ENCODE measurements at regions not wholly inside any gene's neighbourhood (a gene's known extent, or its start where the extent isn't known, plus 50 kb on each side); places are given as distances from the start of the nearest gene placed in this dataset.

DNA sequence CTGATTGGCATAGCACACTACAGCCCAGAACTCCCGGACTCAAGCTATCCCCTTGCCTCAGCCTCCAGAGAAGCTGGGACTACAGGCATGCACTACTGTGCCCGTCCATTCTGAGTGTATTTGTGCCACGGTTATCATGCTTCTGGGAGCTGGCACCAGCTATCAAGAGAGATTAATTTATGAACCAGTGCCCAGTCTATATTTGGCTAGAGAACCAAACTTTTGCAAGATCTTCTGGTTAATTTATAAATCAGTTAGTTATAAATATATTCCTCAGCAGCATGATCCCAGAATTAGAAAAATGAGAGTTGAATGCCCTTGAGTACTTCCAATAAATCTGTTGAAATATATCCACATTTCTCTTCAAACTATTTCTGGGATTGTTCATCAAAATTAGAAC is 67.5 kb upstream of the OR5AN1 start:
- CTCF ChIA-PET, result no interaction called here
- no TSS peak for BruUV-seq (replicated peaks)
- no peak for ATAC-seq

DNA sequence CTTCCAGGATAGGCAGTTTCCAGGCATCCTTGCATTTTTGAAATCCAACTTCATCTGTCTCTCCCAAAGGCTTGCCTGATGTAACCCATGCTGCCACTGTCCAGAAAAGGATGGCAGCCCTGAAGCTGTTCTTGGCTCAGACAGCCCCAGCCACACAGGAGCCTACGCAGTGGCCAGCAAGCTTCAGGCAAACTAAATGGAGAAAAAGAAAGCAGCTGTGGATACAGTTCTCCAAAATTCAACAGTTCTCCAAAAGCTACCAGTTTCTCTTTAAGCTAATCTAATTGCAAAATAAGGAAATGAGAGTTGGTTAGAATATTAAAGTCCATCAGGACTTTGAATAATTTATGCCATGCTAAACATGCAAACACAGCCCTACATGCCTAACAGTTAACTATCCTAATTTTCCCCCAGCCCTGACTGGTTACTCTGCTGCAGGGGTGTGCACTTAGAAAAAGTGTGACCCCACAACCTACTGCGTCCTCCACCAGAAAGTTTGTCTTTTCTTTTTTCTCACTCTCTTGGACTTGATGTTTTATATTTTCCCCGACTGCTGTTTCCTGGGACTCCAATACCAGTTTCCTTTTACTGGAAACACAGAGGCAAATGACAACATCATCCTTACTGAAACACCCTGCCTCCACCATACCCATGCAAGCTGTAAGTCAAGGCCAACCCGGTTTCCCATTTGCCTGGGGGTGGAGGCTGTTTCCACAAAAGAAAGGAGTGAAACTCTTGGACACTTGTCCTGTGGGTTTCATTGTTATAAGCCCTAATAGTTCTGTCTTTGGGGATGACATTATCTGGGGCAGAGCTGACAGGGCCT is 69.1 kb upstream of the OR5AN1 start:
- H3K9me2 ChIP-seq (replicated peaks; ENCODE audit: low read length), result no peaks in the 10 kb centered on the region
- no peaks in the 10 kb centered on the region for H3K36me3 ChIP-seq (ENCODE audit: low read depth, low read length)
- H3K4me3 ChIP-seq (ENCODE audit: low read length), result no peak overlapping the region
- no peak overlapping the region for H3K27ac ChIP-seq (ENCODE audit: low read length)
- ChIA-PET POLR2A (ENCODE audit: unreplicated experiment) (no interaction called here), CTCF (no interaction called here)
- no peaks in the 10 kb centered on the region for H4K20me1 ChIP-seq (ENCODE audit: low read length)
- H2AFZ ChIP-seq (ENCODE audit: low read length), result no peak overlapping the region
- no TSS peak for BruUV-seq (replicated peaks)
- TF ChIP-seq EZH2phosphoT487 (IDR thresholded peaks at IDR 0.05; ENCODE audit: borderline replicate concordance, low read length), result no peak
- H3K4me2 ChIP-seq (ENCODE audit: low read length), result no peak overlapping the region
- no peaks in the 10 kb centered on the region for H3F3A ChIP-seq (ENCODE audit: low read length, unreplicated experiment)
- no peaks in the 10 kb centered on the region for H3K79me2 ChIP-seq (ENCODE audit: low read length)
- H3K27me3 ChIP-seq (ENCODE audit: low read length), result peaks cover 62% of the 10 kb centered on the region
- ATAC-seq, result no peak
- H3K9me3 ChIP-seq (ENCODE audit: low read length), result no peaks in the 10 kb centered on the region
- no peak for DNase-seq
- H3K9ac ChIP-seq (ENCODE audit: low read length), result no peak overlapping the region
- intact Hi-C loops (cut with micrococcal nuclease), result no loop called here
- peaks cover 7% of the 10 kb centered on the region for H3K4me1 ChIP-seq (ENCODE audit: insufficient read depth, low read length)

More for the DNA sequence above, 67.5 kb upstream of the OR5AN1 start:
- DNase-seq, result no peak
- intact Hi-C loops (cut with micrococcal nuclease), result no loop called here
- H3K27me3 ChIP-seq (ENCODE audit: low read length), result peaks cover 53% of the 10 kb centered on the region
- no peaks in the 10 kb centered on the region for H4K20me1 ChIP-seq (ENCODE audit: low read length)
- no peaks in the 10 kb centered on the region for H3F3A ChIP-seq (ENCODE audit: low read length, unreplicated experiment)
- no peak overlapping the region for H2AFZ ChIP-seq (ENCODE audit: low read length)
- H3K27ac ChIP-seq (ENCODE audit: low read length), result no peak overlapping the region
- H3K4me3 ChIP-seq (ENCODE audit: low read length), result no peak overlapping the region
- no peaks in the 10 kb centered on the region for H3K36me3 ChIP-seq (ENCODE audit: low read depth, low read length)
- H3K9me3 ChIP-seq (ENCODE audit: low read length), result no peaks in the 10 kb centered on the region
- POLR2A ChIA-PET (ENCODE audit: unreplicated experiment), result no interaction called here
- H3K4me2 ChIP-seq (ENCODE audit: low read length), result no peak overlapping the region
- H3K4me1 ChIP-seq (ENCODE audit: insufficient read depth, low read length), result peaks cover 7% of the 10 kb centered on the region
- no peaks in the 10 kb centered on the region for H3K9me2 ChIP-seq (replicated peaks; ENCODE audit: low read length)
- TF ChIP-seq EZH2phosphoT487 (IDR thresholded peaks at IDR 0.05; ENCODE audit: borderline replicate concordance, low read length), result no peak
- no peak for TF ChIP-seq EZH2 (IDR thresholded peaks at IDR 0.05; ENCODE audit: low read length, unreplicated experiment)
- TF ChIP-seq, protein P1, sequence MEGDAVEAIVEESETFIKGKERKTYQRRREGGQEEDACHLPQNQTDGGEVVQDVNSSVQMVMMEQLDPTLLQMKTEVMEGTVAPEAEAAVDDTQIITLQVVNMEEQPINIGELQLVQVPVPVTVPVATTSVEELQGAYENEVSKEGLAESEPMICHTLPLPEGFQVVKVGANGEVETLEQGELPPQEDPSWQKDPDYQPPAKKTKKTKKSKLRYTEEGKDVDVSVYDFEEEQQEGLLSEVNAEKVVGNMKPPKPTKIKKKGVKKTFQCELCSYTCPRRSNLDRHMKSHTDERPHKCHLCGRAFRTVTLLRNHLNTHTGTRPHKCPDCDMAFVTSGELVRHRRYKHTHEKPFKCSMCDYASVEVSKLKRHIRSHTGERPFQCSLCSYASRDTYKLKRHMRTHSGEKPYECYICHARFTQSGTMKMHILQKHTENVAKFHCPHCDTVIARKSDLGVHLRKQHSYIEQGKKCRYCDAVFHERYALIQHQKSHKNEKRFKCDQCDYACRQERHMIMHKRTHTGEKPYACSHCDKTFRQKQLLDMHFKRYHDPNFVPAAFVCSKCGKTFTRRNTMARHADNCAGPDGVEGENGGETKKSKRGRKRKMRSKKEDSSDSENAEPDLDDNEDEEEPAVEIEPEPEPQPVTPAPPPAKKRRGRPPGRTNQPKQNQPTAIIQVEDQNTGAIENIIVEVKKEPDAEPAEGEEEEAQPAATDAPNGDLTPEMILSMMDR (conservative IDR thresholded peaks at IDR 0.05; ENCODE audit: low read depth, low read length), result no peak
- no peak overlapping the region for H3K9ac ChIP-seq (ENCODE audit: low read length)
- no peaks in the 10 kb centered on the region for H3K79me2 ChIP-seq (ENCODE audit: low read length)

GRCh38 chr11:59285716-59286260 is 72.9 kb upstream of the OR5AN1 start:
- no TSS peak for BruUV-seq (replicated peaks)
- ChIA-PET CTCF (no interaction called here), POLR2A (ENCODE audit: unreplicated experiment) (no interaction called here)
- Histone ChIP-seq H3K9ac (ENCODE audit: low read length) (no peak overlapping the region), H3K36me3 (ENCODE audit: low read depth, low read length) (no peaks in the 10 kb centered on the region), H3K9me3 (ENCODE audit: low read length) (no peaks in the 10 kb centered on the region), H3K4me3 (ENCODE audit: low read length) (no peak overlapping the region), H2AFZ (ENCODE audit: low read length) (no peak overlapping the region), H3K9me2 (replicated peaks; ENCODE audit: low read length) (no peaks in the 10 kb centered on the region), H4K20me1 (ENCODE audit: low read length) (no peaks in the 10 kb centered on the region), H3K27ac (ENCODE audit: low read length) (no peak overlapping the region), H3K4me2 (ENCODE audit: low read length) (no peak overlapping the region), H3K4me1 (ENCODE audit: insufficient read depth, low read length) (no peaks in the 10 kb centered on the region), H3K79me2 (ENCODE audit: low read length) (no peaks in the 10 kb centered on the region), H3K27me3 (ENCODE audit: low read length) (peaks cover 58% of the 10 kb centered on the region), H3F3A (ENCODE audit: low read length, unreplicated experiment) (no peaks in the 10 kb centered on the region)
- TF ChIP-seq EZH2phosphoT487 (IDR thresholded peaks at IDR 0.05; ENCODE audit: borderline replicate concordance, low read length) (no peak), EZH2 (IDR thresholded peaks at IDR 0.05; ENCODE audit: low read length, unreplicated experiment) (no peak)
- TF ChIP-seq, protein P1 (conservative IDR thresholded peaks at IDR 0.05; ENCODE audit: low read depth, low read length), result no peak
- ATAC-seq (no peak), DNase-seq (no peak)
- intact Hi-C loops (cut with micrococcal nuclease), result loop anchor here (2.0 kb wide), 1 partner anchor 77 kb away; no protein-coding TSS in a partner anchor
